ENCODE measurements at regions not wholly inside any gene's neighbourhood (a gene's known extent, or its start where the extent isn't known, plus 50 kb on each side); places are given as distances from the start of the nearest gene placed in this dataset.

DNA sequence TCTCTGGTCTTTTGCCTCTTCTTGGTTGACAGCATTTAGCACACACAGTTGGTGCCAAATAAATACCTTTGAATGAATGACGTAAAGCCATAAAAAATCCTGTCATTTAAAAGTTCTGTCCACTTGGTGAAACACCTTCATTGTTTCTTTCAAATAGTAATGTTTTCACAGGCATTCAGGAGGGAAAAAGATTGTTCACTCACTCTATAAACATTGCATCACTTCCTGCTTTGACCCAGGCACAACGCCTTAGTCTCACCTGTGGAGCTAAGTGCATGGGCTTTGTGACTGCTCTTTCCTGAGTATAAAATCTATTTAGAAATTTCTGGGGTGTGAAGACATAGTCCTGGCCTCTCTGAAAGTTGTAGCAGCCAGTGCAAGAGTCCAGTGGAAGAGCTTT lies 88.9 kb upstream of the CXCL14 start:
- TF ChIP-seq, protein P1, sequence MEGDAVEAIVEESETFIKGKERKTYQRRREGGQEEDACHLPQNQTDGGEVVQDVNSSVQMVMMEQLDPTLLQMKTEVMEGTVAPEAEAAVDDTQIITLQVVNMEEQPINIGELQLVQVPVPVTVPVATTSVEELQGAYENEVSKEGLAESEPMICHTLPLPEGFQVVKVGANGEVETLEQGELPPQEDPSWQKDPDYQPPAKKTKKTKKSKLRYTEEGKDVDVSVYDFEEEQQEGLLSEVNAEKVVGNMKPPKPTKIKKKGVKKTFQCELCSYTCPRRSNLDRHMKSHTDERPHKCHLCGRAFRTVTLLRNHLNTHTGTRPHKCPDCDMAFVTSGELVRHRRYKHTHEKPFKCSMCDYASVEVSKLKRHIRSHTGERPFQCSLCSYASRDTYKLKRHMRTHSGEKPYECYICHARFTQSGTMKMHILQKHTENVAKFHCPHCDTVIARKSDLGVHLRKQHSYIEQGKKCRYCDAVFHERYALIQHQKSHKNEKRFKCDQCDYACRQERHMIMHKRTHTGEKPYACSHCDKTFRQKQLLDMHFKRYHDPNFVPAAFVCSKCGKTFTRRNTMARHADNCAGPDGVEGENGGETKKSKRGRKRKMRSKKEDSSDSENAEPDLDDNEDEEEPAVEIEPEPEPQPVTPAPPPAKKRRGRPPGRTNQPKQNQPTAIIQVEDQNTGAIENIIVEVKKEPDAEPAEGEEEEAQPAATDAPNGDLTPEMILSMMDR (IDR thresholded peaks at IDR 0.05), result no peak
- no peak for TF ChIP-seq POLR2A (IDR thresholded peaks at IDR 0.05; ENCODE audit: low read depth)
- no peak for TF ChIP-seq POLR2AphosphoS5 (IDR thresholded peaks at IDR 0.05)
- TF ChIP-seq EP300 (IDR thresholded peaks at IDR 0.05), result no peak
